IMR-90 (cell line): ENCODE measurements at regions not wholly inside any gene's neighbourhood (a gene's known extent, or its start where the extent isn't known, plus 50 kb on each side); places are given as distances from the start of the nearest gene placed in this dataset.

Source experiments
- ATAC-seq: fragments of 200-7000 bp; cut with Tn5 transposase; 2 replicates; pipeline ENCODE4 v1.9.1; 2020; ENCODE audit warnings: low read depth, mild to moderate bottlenecking, moderate library complexity
- BruUV-seq: library from RNA; stranded (reverse); fragments of 400-500 nt; replicated peaks from 2 replicates; lab custom pipeline; 2021; lab: Mats Ljungman, UMichigan
- CTCF ChIA-PET: fragments of 300-600 bp; formaldehyde crosslinking; extraction: SDS; loops from one replicate; lab custom pipeline; 2021; ENCODE audit warnings: antibody characterized with exemption; lab: Yijun Ruan, JAX
- POLR2A ChIA-PET: fragments of 300-600 bp; sonication (Branson Sonifier 250); formaldehyde crosslinking; loops from one replicate; lab custom pipeline; 2022; ENCODE audit warnings: antibody characterized with exemption; ENCODE audit not compliant: unreplicated experiment; lab: Charles Lee
- DNase-seq: peaks from one replicate; pipeline ENCODE4 v3.0.0; 2013
- H2AFZ ChIP-seq: replicated peaks from 2 replicates; pipeline ENCODE3; 2013; ENCODE audit warnings: low read length, mild to moderate bottlenecking; ENCODE audit not compliant: poor library complexity
- H2AK5ac ChIP-seq: 2 replicates; pipeline ENCODE4 v1.6.1; 2013; ENCODE audit warnings: low read depth, low read length, inconsistent platforms
- H2AK9ac ChIP-seq: replicated peaks from 2 replicates; pipeline ENCODE3; 2013; ENCODE audit warnings: mild to moderate bottlenecking, low read depth, low read length, moderate library complexity; ENCODE audit not compliant: poor library complexity
- H2BK120ac ChIP-seq: 2 replicates; pipeline ENCODE4 v1.6.1; 2013; ENCODE audit warnings: low read depth, low read length, inconsistent platforms
- H2BK15ac ChIP-seq: 3 replicates; pipeline ENCODE4 v1.6.1; 2013; ENCODE audit warnings: low read depth, low read length, inconsistent platforms
- H2BK20ac ChIP-seq: 2 replicates; pipeline ENCODE4 v1.6.1; 2013; ENCODE audit warnings: low read depth, mild to moderate bottlenecking, inconsistent platforms, low read length, moderate library complexity
- H2BK5ac ChIP-seq: 2 replicates; pipeline ENCODE4 v1.6.1; 2013; ENCODE audit warnings: mild to moderate bottlenecking, low read depth, low read length, inconsistent platforms; ENCODE audit not compliant: poor library complexity, severe bottlenecking
- H3K14ac ChIP-seq: replicated peaks from 2 replicates; pipeline ENCODE4 v1.6.1; 2013; ENCODE audit warnings: low read depth, low read length, inconsistent platforms
- H3K18ac ChIP-seq: 2 replicates; pipeline ENCODE4 v1.6.1; 2013; ENCODE audit warnings: low read depth, low read length, control low read depth
- H3K23ac ChIP-seq: 2 replicates; pipeline ENCODE4 v1.6.1; 2013; ENCODE audit warnings: low read depth, low read length, inconsistent platforms
- H3K27ac ChIP-seq: 2 replicates; pipeline ENCODE4 v1.5.1; 2013; ENCODE audit warnings: mild to moderate bottlenecking, control low read depth, low read length; ENCODE audit not compliant: insufficient read depth
- H3K27me3 ChIP-seq: 2 replicates; pipeline ENCODE4 v1.6.1; 2013; ENCODE audit warnings: low read length; ENCODE audit not compliant: control insufficient read depth, insufficient read depth
- H3K36me3 ChIP-seq: 2 replicates; pipeline ENCODE4 v1.6.1; 2013; ENCODE audit warnings: low read length, mixed read lengths; ENCODE audit not compliant: control insufficient read depth, insufficient read depth
- H3K4ac ChIP-seq: 2 replicates; pipeline ENCODE4 v1.6.1; 2013; ENCODE audit warnings: low read depth, low read length, inconsistent platforms
- H3K4me1 ChIP-seq: 2 replicates; pipeline ENCODE4 v1.6.1; 2013; ENCODE audit warnings: low read length, mixed read lengths; ENCODE audit not compliant: control insufficient read depth, insufficient read depth
- H3K4me2 ChIP-seq: 2 replicates; pipeline ENCODE4 v1.6.1; 2013; ENCODE audit warnings: low read depth, mild to moderate bottlenecking, control low read depth, low read length, moderate library complexity
- H3K4me3 ChIP-seq: 2 replicates; pipeline ENCODE4 v1.5.1; 2013; ENCODE audit warnings: low read depth, mild to moderate bottlenecking, control low read depth, low read length, moderate library complexity; ENCODE audit not compliant: insufficient read depth
- H3K56ac ChIP-seq: 2 replicates; pipeline ENCODE4 v1.6.1; 2013; ENCODE audit warnings: low read length, inconsistent platforms; ENCODE audit not compliant: insufficient read depth; ENCODE audit errors: extremely low read depth
- H3K79me1 ChIP-seq, 2 experiments: 2 replicates each; pipeline ENCODE4 v1.6.1; 2013; ENCODE audit warnings: low read length in 2 of 2, inconsistent platforms in 1 of 2, low read depth in 1 of 2
- H3K9ac ChIP-seq: 2 replicates; pipeline ENCODE4 v1.6.1; 2013; ENCODE audit warnings: low read depth, low read length, control low read depth
- H3K9me1 ChIP-seq: 2 replicates; pipeline ENCODE4 v1.6.1; 2013; ENCODE audit warnings: low read length, inconsistent platforms; ENCODE audit not compliant: insufficient read depth
- H3K9me3 ChIP-seq: 2 replicates; pipeline ENCODE4 v1.6.1; 2013; ENCODE audit warnings: low read length; ENCODE audit not compliant: control insufficient read depth, insufficient read depth
- H4K20me1 ChIP-seq: 2 replicates; pipeline ENCODE4 v1.6.1; 2013; ENCODE audit warnings: low read length, inconsistent platforms; ENCODE audit not compliant: insufficient read depth
- H4K5ac ChIP-seq: 2 replicates; pipeline ENCODE4 v1.6.1; 2013; ENCODE audit warnings: mild to moderate bottlenecking, low read depth, low read length, control low read depth
- H4K8ac ChIP-seq, 2 experiments: 2 replicates each; pipeline ENCODE4 v1.6.1; 2013; ENCODE audit warnings: low read depth in 2 of 2, low read length in 2 of 2, control low read depth in 1 of 2, inconsistent platforms in 1 of 2
- H4K91ac ChIP-seq: 2 replicates; pipeline ENCODE4 v1.6.1; 2013; ENCODE audit warnings: low read depth, low read length, inconsistent platforms; ENCODE audit not compliant: insufficient read depth
- BHLHE40 ChIP-seq: fragments of 150-350 bp; IDR thresholded peaks from 2 replicates; pipeline ENCODE4 v1.6.1; 2016; ENCODE audit warnings: mild to moderate bottlenecking, low read depth, low read length
- CHD1 ChIP-seq: IDR thresholded peaks from 2 replicates; pipeline ENCODE4 v1.6.1; 2012; ENCODE audit warnings: low read depth, low read length, improper control_type of control experiment
- ELK1 ChIP-seq: fragments of 150-350 bp; IDR thresholded peaks from 2 replicates; pipeline ENCODE4 v1.6.1; 2016; ENCODE audit warnings: low read depth, mild to moderate bottlenecking, low read length, moderate library complexity, borderline replicate concordance
- MAFK ChIP-seq: IDR thresholded peaks from 2 replicates; pipeline ENCODE4 v1.6.1; 2012; ENCODE audit warnings: low read depth, low read length, improper control_type of control experiment
- MAZ ChIP-seq: IDR thresholded peaks from 2 replicates; pipeline ENCODE4 v1.6.1; 2012; ENCODE audit warnings: low read depth, mild to moderate bottlenecking, low read length, improper control_type of control experiment, moderate library complexity, borderline replicate concordance
- MXI1 ChIP-seq: IDR thresholded peaks from 2 replicates; pipeline ENCODE4 v1.6.1; 2012; ENCODE audit warnings: low read depth, mild to moderate bottlenecking, low read length, moderate library complexity, borderline replicate concordance
- NFE2L2 ChIP-seq: fragments of 150-350 bp; IDR thresholded peaks from 2 replicates; pipeline ENCODE4 v1.6.1; 2016; ENCODE audit warnings: low read depth, mild to moderate bottlenecking, low read length
- POLR2A ChIP-seq: IDR thresholded peaks from 2 replicates; pipeline ENCODE4 v1.6.1; 2012; ENCODE audit warnings: mild to moderate bottlenecking, low read depth, low read length
- RAD21 ChIP-seq: IDR thresholded peaks from 2 replicates; pipeline ENCODE4 v1.6.1; 2012; ENCODE audit warnings: low read length, improper control_type of control experiment
- RCOR1 ChIP-seq: IDR thresholded peaks from 2 replicates; pipeline ENCODE4 v1.6.1; 2012; ENCODE audit warnings: mild to moderate bottlenecking, low read length, improper control_type of control experiment; ENCODE audit not compliant: insufficient replicate concordance
- RFX5 ChIP-seq: IDR thresholded peaks from 2 replicates; pipeline ENCODE4 v1.8.0; 2012; ENCODE audit warnings: low read depth, mild to moderate bottlenecking, low read length, moderate library complexity
- SMC3 ChIP-seq: fragments of 150-350 bp; IDR thresholded peaks from 2 replicates; pipeline ENCODE4 v1.6.1; 2016; ENCODE audit warnings: low read depth, mild to moderate bottlenecking, antibody characterized with exemption, low read length, moderate library complexity
- WGBS, 2 experiments: methylation state at CpG; one replicate each; pipeline versions ENCODE4 v1.1.5 to v1.1.7; 2013; ENCODE audit warnings: missing lambda C conversion rate in 2 of 2; ENCODE audit not compliant: insufficient read length in 1 of 2; ENCODE audit errors: extremely low coverage in 2 of 2; 5-methylcytosine and 5-hydroxymethylcytosine counted together
- dilution Hi-C: fragments of 300-500 bp; cut with HindIII; formaldehyde crosslinking; loops from one replicate; pipeline ENCODE4 v1.14.3; 2018; ENCODE audit warnings: low sequenced_read_pairs; ENCODE audit not compliant: unreplicated experiment
- in situ Hi-C: fragments of 300-500 bp; cut with MboI; formaldehyde crosslinking; loops from 3 replicates; pipeline ENCODE4 v1.14.3; 2019; ENCODE audit warnings: low sequenced_read_pairs, inconsistent platforms, mixed read lengths
- intact Hi-C: fragments of 100-400 bp; cut with micrococcal nuclease; formaldehyde crosslinking; loops from 2 replicates; pipeline ENCODE4 v1.10.0; 2022
- TF ChIP-seq, protein P1 (sequence below): conservative IDR thresholded peaks from 2 replicates; pipeline ENCODE4 v1.5.1; 2012; ENCODE audit warnings: mild to moderate bottlenecking, low read depth, low read length, improper control_type of control experiment
- TF ChIP-seq, protein P2 (sequence below): fragments of 150-350 bp; IDR thresholded peaks from 2 replicates; pipeline ENCODE4 v1.6.1; 2017; ENCODE audit warnings: mild to moderate bottlenecking, antibody characterized with exemption, low read length, low read depth

DNA sequence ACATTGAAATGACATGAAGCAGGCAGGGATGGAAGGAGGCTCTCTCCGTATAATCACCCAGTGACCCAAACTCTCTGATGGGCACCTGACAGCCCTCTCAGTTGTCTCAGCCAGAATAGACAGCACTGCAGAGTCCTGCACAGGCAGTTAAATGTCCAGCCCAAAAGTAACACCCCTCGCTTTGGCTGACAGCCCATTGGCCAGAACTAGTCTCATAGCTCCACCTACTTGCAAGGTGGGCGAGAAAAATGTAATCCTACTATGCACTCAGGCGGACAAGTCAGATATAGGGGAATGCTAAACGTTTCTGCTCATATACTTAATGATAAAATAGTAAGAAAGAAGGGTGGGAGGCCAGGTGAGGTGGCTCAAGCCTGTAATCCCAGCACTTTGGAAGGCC lies 393.5 kb upstream of the JARID2 start:
- Histone ChIP-seq H3K18ac (no peak overlapping the region), H3K27me3 (no peaks in the 10 kb centered on the region), H3K36me3 (no peaks in the 10 kb centered on the region), H3K14ac (peak overlapping the region; percentile 39; the same call in 1 of the 2 replicates), H2BK120ac (peak overlapping the region; percentile 38; the same call in 1 of the 2 replicates), H2BK5ac (no peak overlapping the region), H3K79me1 (no peaks in the 10 kb centered on the region), H3K56ac (no peak overlapping the region), H4K5ac (no peak overlapping the region), H3K9ac (no peak overlapping the region), H3K9me3 (no peaks in the 10 kb centered on the region), H2BK15ac (no peak overlapping the region), H3K4me2 (no peak overlapping the region), H2AK9ac (no peak overlapping the region), H3K9me1 (peaks cover 8% of the 10 kb centered on the region), H3K4ac (0 out of 2 replicates have a peak overlapping the region, but pooled peaks have one; percentile 8), H2AFZ (no peak overlapping the region), H2BK20ac (no peak overlapping the region), H3K23ac (no peak overlapping the region), H4K8ac (no peak overlapping the region), H2AK5ac (no peak overlapping the region; the same call in 1 of the 2 replicates), H3K4me1 (peaks cover 4% of the 10 kb centered on the region; the same call in 1 of the 2 replicates), H4K20me1 (no peaks in the 10 kb centered on the region), H3K4me3 (no peak overlapping the region), H3K27ac (no peak overlapping the region), H4K91ac (no peak overlapping the region)
- ChIA-PET CTCF (no interaction called here), POLR2A (no interaction called here)
- no TSS peak for BruUV-seq
- intact Hi-C loops (no loop called here), in situ Hi-C loops (no loop called here), dilution Hi-C loops (no loop called here)
- WGBS, 2 experiments: no CpG with 5 or more reads among the region's 5 CpGs
- ATAC-seq: no peak
- no peak for DNase-seq
- TF ChIP-seq MXI1 (no peak), SMC3 (no peak), ELK1 (no peak), MAFK (no peak), RCOR1 (no peak), CHD1 (no peak), MAZ (no peak), RFX5 (no peak), NFE2L2 (no peak), BHLHE40 (no peak), RAD21 (no peak), POLR2A (no peak)
- TF ChIP-seq, protein P1, sequence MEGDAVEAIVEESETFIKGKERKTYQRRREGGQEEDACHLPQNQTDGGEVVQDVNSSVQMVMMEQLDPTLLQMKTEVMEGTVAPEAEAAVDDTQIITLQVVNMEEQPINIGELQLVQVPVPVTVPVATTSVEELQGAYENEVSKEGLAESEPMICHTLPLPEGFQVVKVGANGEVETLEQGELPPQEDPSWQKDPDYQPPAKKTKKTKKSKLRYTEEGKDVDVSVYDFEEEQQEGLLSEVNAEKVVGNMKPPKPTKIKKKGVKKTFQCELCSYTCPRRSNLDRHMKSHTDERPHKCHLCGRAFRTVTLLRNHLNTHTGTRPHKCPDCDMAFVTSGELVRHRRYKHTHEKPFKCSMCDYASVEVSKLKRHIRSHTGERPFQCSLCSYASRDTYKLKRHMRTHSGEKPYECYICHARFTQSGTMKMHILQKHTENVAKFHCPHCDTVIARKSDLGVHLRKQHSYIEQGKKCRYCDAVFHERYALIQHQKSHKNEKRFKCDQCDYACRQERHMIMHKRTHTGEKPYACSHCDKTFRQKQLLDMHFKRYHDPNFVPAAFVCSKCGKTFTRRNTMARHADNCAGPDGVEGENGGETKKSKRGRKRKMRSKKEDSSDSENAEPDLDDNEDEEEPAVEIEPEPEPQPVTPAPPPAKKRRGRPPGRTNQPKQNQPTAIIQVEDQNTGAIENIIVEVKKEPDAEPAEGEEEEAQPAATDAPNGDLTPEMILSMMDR: no peak
- TF ChIP-seq, protein P2, sequence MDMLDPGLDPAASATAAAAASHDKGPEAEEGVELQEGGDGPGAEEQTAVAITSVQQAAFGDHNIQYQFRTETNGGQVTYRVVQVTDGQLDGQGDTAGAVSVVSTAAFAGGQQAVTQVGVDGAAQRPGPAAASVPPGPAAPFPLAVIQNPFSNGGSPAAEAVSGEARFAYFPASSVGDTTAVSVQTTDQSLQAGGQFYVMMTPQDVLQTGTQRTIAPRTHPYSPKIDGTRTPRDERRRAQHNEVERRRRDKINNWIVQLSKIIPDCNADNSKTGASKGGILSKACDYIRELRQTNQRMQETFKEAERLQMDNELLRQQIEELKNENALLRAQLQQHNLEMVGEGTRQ: no peak
